ENCODE measurements at regions not wholly inside any gene's neighbourhood (a gene's known extent, or its start where the extent isn't known, plus 50 kb on each side); places are given as distances from the start of the nearest gene placed in this dataset.

DNA sequence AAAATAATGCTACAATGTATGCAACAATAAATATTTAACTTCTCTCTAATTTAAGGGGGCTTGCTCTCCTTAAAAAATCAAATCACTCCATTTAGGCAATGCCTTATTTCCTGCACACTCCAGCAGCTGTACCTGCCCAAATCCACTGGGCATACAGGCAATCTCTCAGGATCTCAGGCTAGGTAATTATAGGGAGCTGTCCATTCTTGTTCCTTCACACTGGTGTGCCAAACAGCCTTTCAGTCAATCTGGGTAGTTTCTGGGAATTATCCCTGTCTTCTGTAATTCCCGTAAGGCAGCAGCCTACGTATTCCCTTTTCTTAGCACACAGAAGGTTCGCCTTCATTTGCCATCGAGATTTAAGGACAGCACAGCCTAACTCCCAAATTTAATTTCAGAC, 922.6 kb upstream of the SLIT2 start:
- TF ChIP-seq POLR2AphosphoS5 (IDR thresholded peaks at IDR 0.05; ENCODE audit: low read depth, low read length) (no peak), SIN3A (IDR thresholded peaks at IDR 0.05; ENCODE audit: borderline replicate concordance, insufficient read depth, low read depth, low read length) (no peak), TCF7L2 (IDR thresholded peaks at IDR 0.05; ENCODE audit: low read depth, low read length) (no peak)
- TF ChIP-seq, protein P1, sequence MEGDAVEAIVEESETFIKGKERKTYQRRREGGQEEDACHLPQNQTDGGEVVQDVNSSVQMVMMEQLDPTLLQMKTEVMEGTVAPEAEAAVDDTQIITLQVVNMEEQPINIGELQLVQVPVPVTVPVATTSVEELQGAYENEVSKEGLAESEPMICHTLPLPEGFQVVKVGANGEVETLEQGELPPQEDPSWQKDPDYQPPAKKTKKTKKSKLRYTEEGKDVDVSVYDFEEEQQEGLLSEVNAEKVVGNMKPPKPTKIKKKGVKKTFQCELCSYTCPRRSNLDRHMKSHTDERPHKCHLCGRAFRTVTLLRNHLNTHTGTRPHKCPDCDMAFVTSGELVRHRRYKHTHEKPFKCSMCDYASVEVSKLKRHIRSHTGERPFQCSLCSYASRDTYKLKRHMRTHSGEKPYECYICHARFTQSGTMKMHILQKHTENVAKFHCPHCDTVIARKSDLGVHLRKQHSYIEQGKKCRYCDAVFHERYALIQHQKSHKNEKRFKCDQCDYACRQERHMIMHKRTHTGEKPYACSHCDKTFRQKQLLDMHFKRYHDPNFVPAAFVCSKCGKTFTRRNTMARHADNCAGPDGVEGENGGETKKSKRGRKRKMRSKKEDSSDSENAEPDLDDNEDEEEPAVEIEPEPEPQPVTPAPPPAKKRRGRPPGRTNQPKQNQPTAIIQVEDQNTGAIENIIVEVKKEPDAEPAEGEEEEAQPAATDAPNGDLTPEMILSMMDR (IDR thresholded peaks at IDR 0.05) = no peak
- TF ChIP-seq, protein P2, sequence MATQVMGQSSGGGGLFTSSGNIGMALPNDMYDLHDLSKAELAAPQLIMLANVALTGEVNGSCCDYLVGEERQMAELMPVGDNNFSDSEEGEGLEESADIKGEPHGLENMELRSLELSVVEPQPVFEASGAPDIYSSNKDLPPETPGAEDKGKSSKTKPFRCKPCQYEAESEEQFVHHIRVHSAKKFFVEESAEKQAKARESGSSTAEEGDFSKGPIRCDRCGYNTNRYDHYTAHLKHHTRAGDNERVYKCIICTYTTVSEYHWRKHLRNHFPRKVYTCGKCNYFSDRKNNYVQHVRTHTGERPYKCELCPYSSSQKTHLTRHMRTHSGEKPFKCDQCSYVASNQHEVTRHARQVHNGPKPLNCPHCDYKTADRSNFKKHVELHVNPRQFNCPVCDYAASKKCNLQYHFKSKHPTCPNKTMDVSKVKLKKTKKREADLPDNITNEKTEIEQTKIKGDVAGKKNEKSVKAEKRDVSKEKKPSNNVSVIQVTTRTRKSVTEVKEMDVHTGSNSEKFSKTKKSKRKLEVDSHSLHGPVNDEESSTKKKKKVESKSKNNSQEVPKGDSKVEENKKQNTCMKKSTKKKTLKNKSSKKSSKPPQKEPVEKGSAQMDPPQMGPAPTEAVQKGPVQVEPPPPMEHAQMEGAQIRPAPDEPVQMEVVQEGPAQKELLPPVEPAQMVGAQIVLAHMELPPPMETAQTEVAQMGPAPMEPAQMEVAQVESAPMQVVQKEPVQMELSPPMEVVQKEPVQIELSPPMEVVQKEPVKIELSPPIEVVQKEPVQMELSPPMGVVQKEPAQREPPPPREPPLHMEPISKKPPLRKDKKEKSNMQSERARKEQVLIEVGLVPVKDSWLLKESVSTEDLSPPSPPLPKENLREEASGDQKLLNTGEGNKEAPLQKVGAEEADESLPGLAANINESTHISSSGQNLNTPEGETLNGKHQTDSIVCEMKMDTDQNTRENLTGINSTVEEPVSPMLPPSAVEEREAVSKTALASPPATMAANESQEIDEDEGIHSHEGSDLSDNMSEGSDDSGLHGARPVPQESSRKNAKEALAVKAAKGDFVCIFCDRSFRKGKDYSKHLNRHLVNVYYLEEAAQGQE (IDR thresholded peaks at IDR 0.05; ENCODE audit: insufficient read depth in 1 of 2, low read depth in 2 of 2, low read length in 1 of 2) = no peak

All from Panc1 (cell line).